ENCODE measurements at regions not wholly inside any gene's neighbourhood (a gene's known extent, or its start where the extent isn't known, plus 50 kb on each side); places are given as distances from the start of the nearest gene placed in this dataset.
A peak's percentile ranks its signal among the peaks of the same experiment; 100 is the strongest.

DNA sequence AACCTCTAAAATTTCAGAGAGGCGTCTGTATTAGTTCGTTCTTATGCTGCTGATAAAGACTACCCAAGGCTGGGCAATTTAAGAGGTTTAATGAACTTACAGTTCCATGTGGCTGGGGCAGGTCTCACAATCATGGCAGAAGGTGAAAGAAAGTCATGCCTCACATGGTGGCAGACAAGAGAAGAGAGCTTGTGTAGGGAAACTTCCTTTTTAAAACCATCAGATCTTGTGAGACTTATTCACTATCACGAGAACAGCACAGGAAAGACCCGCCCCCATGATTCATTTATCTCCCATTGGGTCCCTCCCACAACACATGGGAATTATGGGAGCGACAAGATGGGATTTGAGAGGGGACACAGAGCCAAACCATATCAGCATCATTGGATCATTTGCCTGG is 183.2 kb upstream of the SIX2 start:
- peaks cover 26% of the 10 kb centered on the region for H3K27me3 ChIP-seq
- no peaks in the 10 kb centered on the region for H3K9me3 ChIP-seq
- H3K4me1 ChIP-seq, result no peaks in the 10 kb centered on the region
- H3K4me3 ChIP-seq, result no peak overlapping the region
- ATAC-seq, result no peak
- TF ChIP-seq POLR2AphosphoS5 (IDR thresholded peaks at IDR 0.05) (no peak), EP300 (IDR thresholded peaks at IDR 0.05) (no peak), POLR2A (IDR thresholded peaks at IDR 0.05) (no peak)
- TF ChIP-seq, protein P1, sequence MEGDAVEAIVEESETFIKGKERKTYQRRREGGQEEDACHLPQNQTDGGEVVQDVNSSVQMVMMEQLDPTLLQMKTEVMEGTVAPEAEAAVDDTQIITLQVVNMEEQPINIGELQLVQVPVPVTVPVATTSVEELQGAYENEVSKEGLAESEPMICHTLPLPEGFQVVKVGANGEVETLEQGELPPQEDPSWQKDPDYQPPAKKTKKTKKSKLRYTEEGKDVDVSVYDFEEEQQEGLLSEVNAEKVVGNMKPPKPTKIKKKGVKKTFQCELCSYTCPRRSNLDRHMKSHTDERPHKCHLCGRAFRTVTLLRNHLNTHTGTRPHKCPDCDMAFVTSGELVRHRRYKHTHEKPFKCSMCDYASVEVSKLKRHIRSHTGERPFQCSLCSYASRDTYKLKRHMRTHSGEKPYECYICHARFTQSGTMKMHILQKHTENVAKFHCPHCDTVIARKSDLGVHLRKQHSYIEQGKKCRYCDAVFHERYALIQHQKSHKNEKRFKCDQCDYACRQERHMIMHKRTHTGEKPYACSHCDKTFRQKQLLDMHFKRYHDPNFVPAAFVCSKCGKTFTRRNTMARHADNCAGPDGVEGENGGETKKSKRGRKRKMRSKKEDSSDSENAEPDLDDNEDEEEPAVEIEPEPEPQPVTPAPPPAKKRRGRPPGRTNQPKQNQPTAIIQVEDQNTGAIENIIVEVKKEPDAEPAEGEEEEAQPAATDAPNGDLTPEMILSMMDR (IDR thresholded peaks at IDR 0.05), result no peak
- no peak overlapping the region for H3K27ac ChIP-seq
- 72 to 80% methylated on average over 4 to 5 of the region's 5 CpGs for WGBS, 2 donors (ENCODE audit: low coverage in 1 of 2)
- no peaks in the 10 kb centered on the region for H3K36me3 ChIP-seq

DNA sequence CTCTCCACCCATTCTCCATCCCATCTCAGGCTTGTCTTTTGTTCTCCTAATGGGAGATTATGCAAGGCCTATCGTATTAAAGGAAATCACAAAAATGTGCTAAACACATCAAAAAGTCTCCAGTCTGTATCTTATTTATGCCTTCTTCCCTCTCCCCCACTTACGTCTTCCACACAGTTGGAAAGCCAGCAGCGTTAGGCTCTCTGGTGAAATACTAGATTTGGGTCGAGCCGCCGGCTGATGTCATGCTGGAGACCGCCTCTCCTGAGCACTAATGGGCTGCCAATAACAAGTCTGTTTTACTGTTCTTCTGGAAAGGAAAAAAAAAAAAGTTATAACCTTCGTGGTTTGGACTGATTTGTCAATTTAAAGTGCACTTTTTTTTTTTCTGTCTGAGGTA is 182.7 kb upstream of the SIX2 start:
- Histone ChIP-seq H3K4me3 (no peak overlapping the region), H3K27me3 (peaks cover 26% of the 10 kb centered on the region), H3K27ac (no peak overlapping the region), H3K9me3 (no peaks in the 10 kb centered on the region), H3K36me3 (no peaks in the 10 kb centered on the region), H3K4me1 (no peaks in the 10 kb centered on the region)
- WGBS, 2 donors (ENCODE audit: low coverage in 1 of 2), result 53 to 54% methylated on average over 2 to 8 of the region's 8 CpGs
- peak; percentile 68 for ATAC-seq
- TF ChIP-seq, protein P1 (IDR thresholded peaks at IDR 0.05), result no peak
- TF ChIP-seq POLR2AphosphoS5 (IDR thresholded peaks at IDR 0.05) (no peak), POLR2A (IDR thresholded peaks at IDR 0.05) (no peak), EP300 (IDR thresholded peaks at IDR 0.05) (no peak)

DNA sequence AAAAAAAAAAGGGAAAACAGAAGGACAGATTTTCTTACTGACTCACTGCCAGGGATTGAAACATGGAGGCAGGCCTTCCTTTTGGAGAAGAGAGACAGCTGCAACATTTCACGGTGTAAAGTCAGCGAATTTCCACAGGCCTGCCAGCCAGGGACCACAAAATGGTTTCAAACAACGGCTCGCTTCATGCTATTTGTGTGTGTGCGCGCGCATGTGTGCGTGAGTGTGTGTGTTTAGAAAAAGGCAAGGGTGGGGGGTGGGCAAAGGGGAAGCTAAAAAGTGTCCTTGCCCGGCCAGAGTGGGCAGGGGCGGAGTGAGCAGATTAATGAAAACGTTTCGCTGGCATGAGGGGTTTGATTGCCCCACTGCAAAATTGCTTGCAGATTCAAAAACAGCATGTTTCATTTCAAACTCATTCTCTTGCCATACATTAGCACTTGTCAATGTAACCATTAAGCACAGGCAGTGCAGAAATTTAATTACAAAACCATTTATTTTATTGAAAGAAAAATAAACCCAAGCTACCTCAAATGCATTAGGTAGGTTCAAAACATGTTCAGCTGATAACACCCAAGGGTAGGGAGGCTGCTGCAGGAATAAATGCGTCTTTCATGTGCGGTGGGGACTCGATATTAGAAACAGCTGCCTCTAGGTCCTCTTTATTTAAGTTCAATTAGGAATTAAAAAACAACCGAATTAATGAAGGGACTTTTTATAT is 182.1 kb upstream of the SIX2 start:
- 48 to 63% methylated on average over 4 to 16 of the region's 16 CpGs for WGBS, 2 donors (ENCODE audit: low coverage in 1 of 2)
- H3K27me3 ChIP-seq, result peaks cover 26% of the 10 kb centered on the region
- no peak for TF ChIP-seq POLR2A (IDR thresholded peaks at IDR 0.05)
- no peak for TF ChIP-seq EP300 (IDR thresholded peaks at IDR 0.05)
- TF ChIP-seq, protein P1 (IDR thresholded peaks at IDR 0.05), result no peak
- TF ChIP-seq POLR2AphosphoS5 (IDR thresholded peaks at IDR 0.05), result no peak
- no peaks in the 10 kb centered on the region for H3K9me3 ChIP-seq
- no peak for ATAC-seq
- H3K36me3 ChIP-seq, result no peaks in the 10 kb centered on the region
- H3K4me1 ChIP-seq, result no peaks in the 10 kb centered on the region
- no peak overlapping the region for H3K27ac ChIP-seq
- no peak overlapping the region for H3K4me3 ChIP-seq

DNA sequence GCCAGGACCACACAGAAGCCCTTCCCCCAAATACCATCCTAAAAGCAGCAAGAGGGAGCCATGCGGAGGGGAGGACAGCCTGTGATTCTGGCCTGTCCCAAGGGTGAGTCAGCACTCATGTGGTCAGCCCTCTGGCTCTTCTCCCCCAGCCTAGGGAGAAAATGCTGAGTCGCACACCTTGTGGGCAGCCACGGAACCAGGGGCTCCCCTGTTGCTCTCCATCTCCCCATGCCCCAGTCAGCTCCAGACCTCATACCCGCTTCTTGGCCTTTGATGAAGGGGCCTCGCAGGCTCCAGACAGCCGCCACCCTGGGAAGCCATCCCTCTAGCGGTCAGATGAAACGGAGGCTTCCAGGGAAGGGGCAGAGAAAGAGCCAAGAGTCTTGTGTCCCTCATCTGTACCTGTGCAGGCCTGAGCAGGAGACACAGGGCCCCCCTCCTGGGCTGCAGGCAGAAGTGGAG is 181.3 kb upstream of the SIX2 start:
- WGBS, 2 donors (ENCODE audit: low coverage in 1 of 2), result 80 to 100% methylated on average over 1 of the region's 8 CpGs

More for the DNA sequence above, 181.3 kb upstream of the SIX2 start:
- Histone ChIP-seq H3K4me3 (no peak overlapping the region), H3K36me3 (no peaks in the 10 kb centered on the region), H3K9me3 (no peaks in the 10 kb centered on the region), H3K4me1 (no peaks in the 10 kb centered on the region), H3K27me3 (peaks cover 26% of the 10 kb centered on the region), H3K27ac (no peak overlapping the region)
- no peak for ATAC-seq
- TF ChIP-seq POLR2AphosphoS5 (IDR thresholded peaks at IDR 0.05) (no peak), POLR2A (IDR thresholded peaks at IDR 0.05) (no peak), EP300 (IDR thresholded peaks at IDR 0.05) (no peak)
- TF ChIP-seq, protein P1 (IDR thresholded peaks at IDR 0.05), result no peak
